ENCODE measurements at regions not wholly inside any gene's neighbourhood (a gene's known extent, or its start where the extent isn't known, plus 50 kb on each side); places are given as distances from the start of the nearest gene placed in this dataset.
A peak's percentile ranks its signal among the peaks of the same experiment; 100 is the strongest.

DNA sequence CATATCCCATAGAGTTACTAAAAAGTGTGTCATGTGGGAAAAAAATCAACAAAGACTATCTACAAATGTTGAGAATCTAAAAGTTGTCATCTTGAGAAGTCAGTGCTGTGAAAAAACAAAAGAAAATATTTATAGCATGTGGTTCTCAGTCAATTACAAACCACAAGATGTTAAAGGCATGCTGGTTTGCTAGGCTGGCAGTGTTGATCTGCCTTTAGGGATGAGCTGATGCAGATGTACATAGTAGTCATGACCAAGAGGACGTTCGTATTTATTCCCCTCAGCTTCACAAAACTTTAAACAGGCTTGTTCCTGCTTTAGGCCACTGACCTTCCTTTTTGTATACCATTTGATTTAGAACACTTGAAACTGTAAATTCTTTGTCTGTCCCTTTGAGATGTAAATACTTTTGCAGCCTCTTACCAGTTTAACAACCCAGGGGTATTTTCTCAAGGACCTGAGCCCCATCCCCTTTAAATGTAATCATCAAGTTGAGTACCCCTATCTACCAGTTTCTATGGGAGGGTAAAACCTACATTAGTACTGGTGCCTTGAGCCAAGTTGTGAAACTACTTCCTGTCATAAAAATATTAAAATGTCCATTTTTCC, 446.6 kb downstream of the KCNJ18 start:
- Histone ChIP-seq H3K9me2 (ENCODE audit: insufficient read depth, low read length) (no peaks in the 10 kb centered on the region), H3K4me2 (ENCODE audit: low read length) (no peak overlapping the region), H3K36me3 (ENCODE audit: insufficient read depth, low read length) (no peaks in the 10 kb centered on the region), H3K79me2 (replicated peaks; ENCODE audit: insufficient read depth, low read length) (no peaks in the 10 kb centered on the region), H4K20me1 (ENCODE audit: insufficient read depth) (no peaks in the 10 kb centered on the region), H3K9ac (ENCODE audit: low read length) (no peak overlapping the region), H3K4me3 (ENCODE audit: low read length) (no peak overlapping the region), H3F3A (ENCODE audit: insufficient read depth, low read length, poor library complexity, severe bottlenecking) (no peaks in the 10 kb centered on the region), H3K27me3 (ENCODE audit: insufficient read depth, low read depth, low read length) (no peaks in the 10 kb centered on the region), H3K9me3 (ENCODE audit: low read length) (no peaks in the 10 kb centered on the region), H2AFZ (ENCODE audit: low read depth, low read length) (no peak overlapping the region), H3K27ac (ENCODE audit: low read length) (no peak overlapping the region)
- no peak for TF ChIP-seq EZH2 (IDR thresholded peaks at IDR 0.05; ENCODE audit: borderline replicate concordance, insufficient read depth, low read length, poor library complexity, severe bottlenecking)
- no peak for TF ChIP-seq EP300 (conservative IDR thresholded peaks at IDR 0.05; ENCODE audit: poor library complexity, severe bottlenecking)
- TF ChIP-seq SMC3 (conservative IDR thresholded peaks at IDR 0.05; ENCODE audit: poor library complexity) = no peak
- TF ChIP-seq POLR2AphosphoS5 (IDR thresholded peaks at IDR 0.05) = no peak
- no peak for TF ChIP-seq RAD21 (conservative IDR thresholded peaks at IDR 0.05)
- TF ChIP-seq REST (IDR thresholded peaks at IDR 0.05; ENCODE audit: borderline replicate concordance) = no peak
- TF ChIP-seq, protein P1, sequence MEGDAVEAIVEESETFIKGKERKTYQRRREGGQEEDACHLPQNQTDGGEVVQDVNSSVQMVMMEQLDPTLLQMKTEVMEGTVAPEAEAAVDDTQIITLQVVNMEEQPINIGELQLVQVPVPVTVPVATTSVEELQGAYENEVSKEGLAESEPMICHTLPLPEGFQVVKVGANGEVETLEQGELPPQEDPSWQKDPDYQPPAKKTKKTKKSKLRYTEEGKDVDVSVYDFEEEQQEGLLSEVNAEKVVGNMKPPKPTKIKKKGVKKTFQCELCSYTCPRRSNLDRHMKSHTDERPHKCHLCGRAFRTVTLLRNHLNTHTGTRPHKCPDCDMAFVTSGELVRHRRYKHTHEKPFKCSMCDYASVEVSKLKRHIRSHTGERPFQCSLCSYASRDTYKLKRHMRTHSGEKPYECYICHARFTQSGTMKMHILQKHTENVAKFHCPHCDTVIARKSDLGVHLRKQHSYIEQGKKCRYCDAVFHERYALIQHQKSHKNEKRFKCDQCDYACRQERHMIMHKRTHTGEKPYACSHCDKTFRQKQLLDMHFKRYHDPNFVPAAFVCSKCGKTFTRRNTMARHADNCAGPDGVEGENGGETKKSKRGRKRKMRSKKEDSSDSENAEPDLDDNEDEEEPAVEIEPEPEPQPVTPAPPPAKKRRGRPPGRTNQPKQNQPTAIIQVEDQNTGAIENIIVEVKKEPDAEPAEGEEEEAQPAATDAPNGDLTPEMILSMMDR (IDR thresholded peaks at IDR 0.05; ENCODE audit: poor library complexity, severe bottlenecking) = no peak
- TF ChIP-seq TAF1 (IDR thresholded peaks at IDR 0.05; ENCODE audit: low read depth) = no peak
- TF ChIP-seq MXI1 (conservative IDR thresholded peaks at IDR 0.05; ENCODE audit: poor library complexity, severe bottlenecking) = no peak

- Histone ChIP-seq H3K27ac (ENCODE audit: low read length) (peak overlapping the region; percentile 17), H3K4me3 (ENCODE audit: low read length) (no peak overlapping the region)
Measured at GRCh38 chr17:22142091-22142490, 449.8 kb downstream of the KCNJ18 start.

More at GRCh38 chr17:22142091-22142490, 449.8 kb downstream of the KCNJ18 start:
- no peak overlapping the region for H2AFZ ChIP-seq (ENCODE audit: low read depth, low read length)
- TF ChIP-seq SMC3 (conservative IDR thresholded peaks at IDR 0.05; ENCODE audit: poor library complexity) = no peak
- peak; percentile 57 for TF ChIP-seq POLR2AphosphoS5 (IDR thresholded peaks at IDR 0.05)
- no peak for TF ChIP-seq TAF1 (IDR thresholded peaks at IDR 0.05; ENCODE audit: low read depth)
- TF ChIP-seq EP300 (conservative IDR thresholded peaks at IDR 0.05; ENCODE audit: poor library complexity, severe bottlenecking) = peak; percentile 37
- no peak for TF ChIP-seq EZH2 (IDR thresholded peaks at IDR 0.05; ENCODE audit: borderline replicate concordance, insufficient read depth, low read length, poor library complexity, severe bottlenecking)
- no peaks in the 10 kb centered on the region for H3F3A ChIP-seq (ENCODE audit: insufficient read depth, low read length, poor library complexity, severe bottlenecking)
- H3K27me3 ChIP-seq (ENCODE audit: insufficient read depth, low read depth, low read length) = no peaks in the 10 kb centered on the region
- no peaks in the 10 kb centered on the region for H3K9me2 ChIP-seq (ENCODE audit: insufficient read depth, low read length)
- no peaks in the 10 kb centered on the region for H3K36me3 ChIP-seq (ENCODE audit: insufficient read depth, low read length)
- H4K20me1 ChIP-seq (ENCODE audit: insufficient read depth) = no peaks in the 10 kb centered on the region
- H3K9me3 ChIP-seq (ENCODE audit: low read length) = no peaks in the 10 kb centered on the region
- H3K4me2 ChIP-seq (ENCODE audit: low read length) = no peak overlapping the region
- no peaks in the 10 kb centered on the region for H3K79me2 ChIP-seq (replicated peaks; ENCODE audit: insufficient read depth, low read length)
- H3K9ac ChIP-seq (ENCODE audit: low read length) = no peak overlapping the region
